ENCODE measurements at regions not wholly inside any gene's neighbourhood (a gene's known extent, or its start where the extent isn't known, plus 50 kb on each side); places are given as distances from the start of the nearest gene placed in this dataset. TPM values are rescaled to one million over a fixed set of nuclear protein-coding genes. Genes with fewer than 3 reads are reported as not detected.
A peak's percentile ranks its signal among the peaks of the same experiment; 100 is the strongest.

DNA sequence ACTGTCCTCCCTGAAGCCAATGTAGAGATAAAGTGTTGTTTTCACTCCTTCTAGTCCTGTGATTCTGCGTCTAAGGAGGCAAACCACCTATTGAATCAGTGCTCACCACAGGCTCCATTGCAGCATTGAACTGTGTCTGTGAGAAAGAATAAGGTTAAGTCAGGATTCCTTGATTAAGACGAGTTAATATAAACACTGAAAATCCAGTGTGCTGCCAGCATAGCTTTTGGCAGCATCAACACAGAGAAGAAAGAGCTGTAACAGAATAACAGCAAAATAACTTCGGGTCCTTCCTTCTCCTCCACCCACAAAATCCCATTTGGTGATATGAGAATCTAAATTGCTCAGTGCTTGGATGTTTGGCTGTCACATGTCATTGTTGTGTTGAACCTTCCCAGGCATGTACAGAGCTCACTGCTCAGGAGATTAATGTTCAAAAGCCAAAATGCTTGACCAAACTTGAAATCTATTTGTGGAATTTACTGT lies 185.2 kb upstream of the DDI1 start:
- Histone ChIP-seq H3K4me1 (peaks cover 9% of the 10 kb centered on the region), H3K27me3 (ENCODE audit: low read depth) (no peaks in the 10 kb centered on the region), H3K9me3 (replicated peaks) (no peaks in the 10 kb centered on the region), H3K36me3 (no peaks in the 10 kb centered on the region), H3K27ac (replicated peaks) (peak overlapping the region; percentile 32), H3K4me3 (no peak overlapping the region)
- TF ChIP-seq, protein P1, sequence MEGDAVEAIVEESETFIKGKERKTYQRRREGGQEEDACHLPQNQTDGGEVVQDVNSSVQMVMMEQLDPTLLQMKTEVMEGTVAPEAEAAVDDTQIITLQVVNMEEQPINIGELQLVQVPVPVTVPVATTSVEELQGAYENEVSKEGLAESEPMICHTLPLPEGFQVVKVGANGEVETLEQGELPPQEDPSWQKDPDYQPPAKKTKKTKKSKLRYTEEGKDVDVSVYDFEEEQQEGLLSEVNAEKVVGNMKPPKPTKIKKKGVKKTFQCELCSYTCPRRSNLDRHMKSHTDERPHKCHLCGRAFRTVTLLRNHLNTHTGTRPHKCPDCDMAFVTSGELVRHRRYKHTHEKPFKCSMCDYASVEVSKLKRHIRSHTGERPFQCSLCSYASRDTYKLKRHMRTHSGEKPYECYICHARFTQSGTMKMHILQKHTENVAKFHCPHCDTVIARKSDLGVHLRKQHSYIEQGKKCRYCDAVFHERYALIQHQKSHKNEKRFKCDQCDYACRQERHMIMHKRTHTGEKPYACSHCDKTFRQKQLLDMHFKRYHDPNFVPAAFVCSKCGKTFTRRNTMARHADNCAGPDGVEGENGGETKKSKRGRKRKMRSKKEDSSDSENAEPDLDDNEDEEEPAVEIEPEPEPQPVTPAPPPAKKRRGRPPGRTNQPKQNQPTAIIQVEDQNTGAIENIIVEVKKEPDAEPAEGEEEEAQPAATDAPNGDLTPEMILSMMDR (IDR thresholded peaks at IDR 0.05; ENCODE audit: borderline replicate concordance): no peak
- intact Hi-C loops (cut with micrococcal nuclease): no loop called here
- no peak for DNase-seq

Small RNA genes lying in the stretch of these regions (microRNA-seq; reads per million reads assigned to microRNA genes)
- gene MIR4693: not detected

Data from left ventricle myocardium inferior (tissue), 1 donor.